DMS79 (cell line): ENCODE measurements at regions not wholly inside any gene's neighbourhood (a gene's known extent, or its start where the extent isn't known, plus 50 kb on each side); places are given as distances from the start of the nearest gene placed in this dataset.
"Not testable (repeated sequence)": the region's sequence is repeated elsewhere in the genome, so short reads cannot be mapped to it uniquely, and the experiment has no call there.

Experiments
- DNase-seq: peaks from one replicate; lab custom pipeline; 2025; lab: John Stamatoyannopoulos, UW

DNA sequence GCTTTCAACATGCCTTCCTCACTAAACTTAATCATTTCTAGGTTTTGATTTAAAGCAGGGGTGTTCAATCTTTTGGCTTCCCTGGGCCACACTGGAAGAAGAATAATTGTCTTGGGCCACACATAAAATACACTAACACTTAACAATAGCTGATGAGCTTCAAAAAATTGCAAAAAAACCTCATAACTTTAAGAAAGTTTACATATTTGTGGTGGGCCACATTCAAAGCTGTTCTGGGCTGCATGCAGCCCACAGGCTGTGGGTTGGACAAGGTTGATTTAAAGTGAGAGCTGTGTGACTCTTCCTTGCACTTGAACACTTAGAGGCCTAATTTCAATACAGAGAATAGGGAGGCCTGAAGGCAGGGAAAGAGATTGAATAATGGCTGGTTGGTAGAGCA is 598.3 kb downstream of the EFNA5 start:
- DNase-seq = no peak

GRCh38 chr5:107068782-107069181 is 602.0 kb downstream of the EFNA5 start:
- DNase-seq = no peak

- DNase-seq = no peak
These were observed 603.3 kb downstream of the EFNA5 start for GRCh38 chr5:107067395-107067794.

DNA sequence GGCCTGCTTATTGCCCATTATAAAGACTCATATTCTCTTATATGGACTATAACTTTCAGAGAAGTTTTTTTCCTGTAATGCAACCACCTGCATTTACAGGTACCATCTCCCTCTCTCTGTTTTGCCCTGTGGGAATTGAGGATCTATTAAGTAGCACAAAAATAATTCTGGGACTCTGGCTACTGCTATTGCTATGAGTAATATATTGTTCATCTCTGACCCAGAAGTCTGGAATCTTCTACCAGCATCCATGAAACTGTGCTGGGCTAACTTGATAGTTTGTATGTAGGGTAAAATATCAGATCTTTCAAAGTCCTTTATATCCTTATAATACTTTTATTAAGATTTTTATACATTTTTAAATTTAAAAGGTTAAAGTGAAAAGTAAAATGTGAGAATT is 607.2 kb downstream of the EFNA5 start:
- DNase-seq = no peak

DNA sequence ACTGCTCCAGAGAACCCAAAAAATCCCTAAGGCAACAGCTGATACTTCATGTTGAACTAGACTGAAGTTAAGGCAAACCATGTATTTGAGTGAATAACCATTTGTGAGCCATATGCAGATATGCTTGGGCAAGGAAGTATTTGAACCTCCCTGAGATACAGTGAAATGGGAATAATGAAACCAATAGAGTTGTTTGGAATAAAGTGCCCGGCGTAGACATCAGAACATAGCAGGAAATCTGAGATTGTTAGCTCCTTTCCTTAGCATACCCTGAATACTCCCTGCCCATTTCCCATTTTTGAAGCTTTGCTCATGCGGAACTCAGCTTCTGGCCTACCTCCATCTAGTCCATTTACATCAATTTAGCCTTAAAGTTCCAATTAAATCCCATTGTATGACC is 611.9 kb downstream of the EFNA5 start:
- DNase-seq = no peak

DNA sequence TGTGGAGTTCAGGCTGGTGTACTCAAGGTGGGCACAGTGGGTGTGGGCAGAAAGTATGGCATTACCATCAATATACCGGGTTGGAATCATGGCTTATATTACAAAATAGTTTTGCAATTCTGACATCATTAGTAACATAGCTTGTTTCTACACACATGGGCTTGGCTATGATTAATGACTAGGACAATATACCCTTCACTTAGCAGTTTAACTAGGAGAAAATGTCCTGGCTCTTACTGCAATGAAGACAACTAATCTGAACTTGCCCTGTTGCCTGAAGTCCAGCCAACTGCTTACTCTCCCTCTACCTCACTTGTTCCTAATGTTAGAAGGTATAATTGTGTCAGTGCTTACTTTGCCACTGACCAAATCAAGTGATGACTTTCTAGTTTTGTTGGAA is 612.5 kb downstream of the EFNA5 start:
- no peak for DNase-seq

DNA sequence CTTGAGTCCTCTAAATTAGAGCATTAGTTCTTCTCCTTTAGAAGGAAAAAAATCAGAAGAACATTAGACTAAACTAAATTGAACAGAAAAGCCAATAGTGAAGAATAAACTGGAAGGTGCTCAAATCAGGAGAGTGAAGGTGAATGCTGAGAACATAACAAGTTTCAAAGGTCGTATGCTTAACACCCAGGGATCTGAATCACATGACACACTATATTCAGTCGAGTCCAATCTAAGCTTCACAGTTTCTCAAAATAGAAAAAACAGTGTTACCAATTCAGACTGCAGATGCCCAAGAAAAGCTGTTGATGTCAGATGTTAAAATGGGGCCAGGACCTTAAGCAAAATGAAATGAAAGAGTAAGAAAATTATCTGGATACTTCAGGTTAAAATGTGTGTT is 614.5 kb downstream of the EFNA5 start:
- no peak for DNase-seq

GRCh38 chr5:107047048-107047447 is 623.7 kb downstream of the EFNA5 start:
- no peak for DNase-seq

DNA sequence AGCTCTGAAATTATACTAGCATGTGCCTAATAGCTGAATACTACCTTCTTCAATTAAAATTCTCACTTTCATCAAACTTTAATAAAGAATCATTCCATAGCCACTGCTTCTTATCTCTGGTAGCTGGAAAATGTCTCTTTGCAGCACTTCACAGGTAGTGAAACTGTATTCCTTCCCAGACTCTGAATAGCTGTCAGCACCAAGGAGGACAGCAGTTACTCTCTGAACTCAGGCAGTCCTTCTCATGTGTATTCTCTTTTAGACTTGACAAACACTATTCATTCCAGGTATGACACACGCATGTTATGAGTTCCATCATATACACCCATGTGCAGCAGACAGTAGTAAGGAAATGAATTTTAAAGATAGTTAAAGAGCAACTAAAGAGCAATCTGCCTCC is 627.1 kb downstream of the EFNA5 start:
- DNase-seq = no peak

GRCh38 chr5:107040907-107041306 is 629.8 kb downstream of the EFNA5 start:
- no peak for DNase-seq

- no peak for DNase-seq
These were observed 638.1 kb downstream of the EFNA5 start for GRCh38 chr5:107032629-107033028.

GRCh38 chr5:107028938-107029337 is 641.8 kb downstream of the EFNA5 start:
- no peak for DNase-seq

DNA sequence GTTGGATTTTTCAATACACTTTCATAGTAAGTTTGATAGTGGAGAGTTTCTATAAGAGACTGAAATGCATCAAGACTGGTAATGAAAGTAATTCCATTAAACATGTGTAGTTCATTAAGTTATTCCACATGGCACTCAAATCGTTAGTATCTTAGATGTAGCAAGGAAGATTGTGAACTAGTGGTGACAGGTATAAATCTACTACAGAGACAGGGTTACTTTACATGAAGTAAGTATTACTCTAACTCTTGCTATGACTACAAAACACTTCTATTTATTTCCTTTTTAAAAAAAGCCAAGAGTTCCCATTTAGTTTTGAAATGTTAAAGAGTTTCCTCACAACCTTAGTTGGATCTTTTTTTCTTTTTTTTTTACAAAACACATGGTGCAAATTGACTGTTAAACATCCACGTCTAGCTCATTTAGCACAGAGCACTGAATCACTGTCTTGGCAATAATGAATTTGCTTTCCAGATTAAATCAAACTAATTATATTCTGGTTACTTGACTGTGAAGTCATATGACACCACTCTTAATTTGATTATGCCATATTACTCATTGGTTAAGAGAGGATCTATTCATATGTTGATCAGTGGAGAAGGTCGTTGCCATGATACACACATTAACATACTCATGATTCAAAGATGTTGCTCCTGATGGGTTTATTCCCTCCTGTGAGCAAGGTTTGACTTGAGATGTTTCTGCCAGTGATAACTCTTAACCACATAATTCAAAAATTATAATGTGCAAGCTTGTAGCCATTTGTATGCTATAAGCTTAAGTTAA is 644.8 kb downstream of the EFNA5 start:
- DNase-seq = no peak

DNA sequence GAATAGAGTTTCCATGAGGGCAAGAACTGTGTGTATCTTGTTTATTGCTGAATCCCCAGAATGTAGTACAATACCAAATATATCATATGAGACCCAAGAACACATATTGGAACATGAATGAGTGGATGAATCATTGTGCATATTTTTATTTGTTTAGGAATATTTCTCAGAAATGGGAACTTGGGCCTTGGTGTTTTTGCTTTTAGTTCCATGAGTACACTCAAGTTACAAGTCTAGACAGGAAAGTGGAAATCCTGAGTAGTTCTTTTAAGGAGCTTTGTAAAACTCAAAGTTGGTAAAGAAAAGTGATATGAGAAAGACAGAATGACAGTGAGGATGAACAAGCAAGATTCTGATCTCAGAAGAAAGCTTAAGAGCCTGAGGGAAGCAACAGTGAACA is 647.0 kb downstream of the EFNA5 start:
- no peak for DNase-seq

DNA sequence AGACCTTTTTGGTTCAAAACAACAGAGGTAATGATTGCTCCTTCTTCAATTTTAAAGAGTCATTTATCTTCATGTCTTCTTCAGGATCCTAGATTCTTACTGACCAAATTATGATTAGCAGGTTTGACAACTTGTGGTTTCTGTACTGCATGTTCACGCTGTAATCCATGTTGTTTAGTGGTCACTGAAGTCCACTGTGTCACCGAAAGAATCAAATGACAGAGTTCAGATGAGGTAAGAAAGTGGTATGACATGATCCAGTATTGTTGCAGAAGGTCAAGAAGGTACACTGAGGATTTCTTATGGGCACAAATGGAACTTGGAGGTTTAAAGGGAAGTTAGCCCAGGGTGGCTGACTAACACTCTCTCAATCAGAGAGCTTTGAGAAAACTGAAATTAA is 649.2 kb downstream of the EFNA5 start:
- no peak for DNase-seq

- no peak for DNase-seq
These were observed 650.1 kb downstream of the EFNA5 start for GRCh38 chr5:107020626-107021025.

DNA sequence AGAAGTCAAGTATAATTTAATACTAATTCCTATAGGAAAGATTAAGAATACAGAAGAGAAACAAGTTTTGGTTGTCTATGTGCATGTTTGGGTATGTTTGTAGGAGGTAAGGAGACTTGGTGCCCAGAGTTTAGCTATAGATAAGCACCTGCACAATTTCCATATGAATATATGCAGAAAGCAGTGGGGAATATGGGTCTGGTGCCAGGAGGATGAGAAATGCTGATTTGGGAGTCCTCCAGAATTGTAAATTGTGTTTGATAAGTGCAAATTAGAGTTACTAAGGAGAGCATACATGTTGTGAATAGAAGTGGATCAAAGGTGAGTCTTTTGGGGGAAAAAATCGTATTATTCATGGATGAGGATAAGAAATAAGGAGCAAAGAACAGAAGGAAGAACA is 653.1 kb downstream of the EFNA5 start:
- DNase-seq = no peak

- DNase-seq = no peak
These were observed 658.4 kb downstream of the EFNA5 start for GRCh38 chr5:107012371-107012770.

DNA sequence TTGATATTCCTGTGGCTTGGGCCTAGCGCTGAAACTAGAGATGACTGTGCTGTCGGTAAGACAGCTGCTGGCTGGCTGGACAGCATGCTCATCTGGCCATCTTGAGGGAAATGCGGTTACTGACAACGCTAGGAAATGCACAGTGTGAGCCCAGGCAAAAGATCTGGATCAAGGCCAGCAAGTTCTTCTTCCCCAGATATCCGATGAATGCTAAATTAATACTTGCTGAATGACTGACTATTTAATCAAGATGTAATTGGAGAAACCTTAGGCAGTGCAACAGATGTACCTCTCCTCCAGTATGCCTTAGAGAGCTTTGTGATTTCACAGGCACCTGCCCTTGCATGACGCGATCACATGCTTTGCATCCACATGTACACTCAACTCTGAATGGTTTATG is 659.1 kb downstream of the EFNA5 start:
- no peak for DNase-seq

- DNase-seq = no peak
These were observed 660.7 kb downstream of the EFNA5 start for GRCh38 chr5:107010060-107010459.

DNA sequence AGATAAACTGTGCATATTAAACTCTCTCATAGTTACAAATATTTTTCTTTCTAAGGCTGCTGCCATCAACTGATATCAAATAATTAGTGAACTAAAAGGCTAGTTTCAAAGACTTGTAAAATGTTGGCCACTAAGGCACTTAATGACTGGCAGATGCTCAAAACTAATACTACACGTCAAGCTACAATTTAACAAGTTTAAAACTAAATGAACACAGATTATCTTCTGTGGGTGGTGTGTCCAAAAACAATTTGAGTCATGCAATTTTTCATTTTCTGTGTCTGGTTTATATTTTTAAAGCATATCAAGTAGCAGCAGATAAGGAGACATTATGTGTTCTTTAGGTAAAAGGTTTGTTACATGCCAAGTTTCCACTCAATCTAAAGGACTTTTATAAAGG is 665.1 kb downstream of the EFNA5 start:
- no peak for DNase-seq

DNA sequence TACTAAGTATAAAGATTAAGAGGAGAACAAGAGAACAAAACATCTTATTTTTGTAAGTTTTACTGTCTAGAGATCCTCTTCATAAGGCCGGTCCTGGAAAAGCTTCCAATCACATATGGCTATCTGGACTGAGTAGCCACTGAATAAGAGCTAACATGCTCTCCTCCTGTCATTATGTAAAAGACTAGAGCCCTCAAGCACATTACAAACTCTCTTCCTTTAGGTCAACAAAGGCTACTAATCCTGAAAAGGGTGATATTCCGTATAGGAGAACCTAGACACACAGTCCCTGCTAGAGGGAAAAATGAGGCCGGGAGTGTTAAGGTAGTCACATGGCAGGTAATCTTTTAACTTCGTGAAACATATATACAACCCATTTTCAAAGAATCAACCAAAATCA is 665.6 kb downstream of the EFNA5 start:
- no peak for DNase-seq

DNA sequence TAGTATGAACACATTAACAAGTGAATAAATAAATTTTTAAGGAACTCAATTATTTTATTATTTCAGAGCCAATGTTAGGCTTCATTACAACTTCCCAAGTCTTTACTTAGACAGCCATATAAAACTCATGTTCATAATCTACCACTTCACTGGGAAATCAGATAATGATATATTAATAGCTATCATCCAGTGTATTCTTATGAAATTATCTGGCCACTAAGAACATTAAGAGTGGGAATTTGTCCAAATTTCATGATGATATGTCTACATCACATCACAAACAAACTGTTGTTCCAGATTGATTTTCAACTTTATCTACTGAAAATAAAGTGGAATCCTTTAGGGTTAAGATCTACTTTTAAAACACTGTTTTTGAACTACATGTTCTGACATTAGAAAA is 668.6 kb downstream of the EFNA5 start:
- DNase-seq = no peak

- not testable (repeated sequence) for DNase-seq
These were observed 671.2 kb downstream of the EFNA5 start for GRCh38 chr5:106999506-106999905.
